ENCODE measurements at regions not wholly inside any gene's neighbourhood (a gene's known extent, or its start where the extent isn't known, plus 50 kb on each side); places are given as distances from the start of the nearest gene placed in this dataset.

GRCh38 chr16:59612094-59612493 lies 878.0 kb upstream of the GOT2 start:
- FAIRE-seq (no peak), DNase-seq (ENCODE audit: low read depth) (no peak)
- no peak for TF ChIP-seq CTCF (IDR thresholded peaks at IDR 0.05; ENCODE audit: insufficient read depth, low read length, severe bottlenecking)
- Histone ChIP-seq H3K36me3 (ENCODE audit: control insufficient read depth, insufficient read depth, low read length) (no peaks in the 10 kb centered on the region), H3K4me3 (ENCODE audit: low read depth, low read length) (no peak overlapping the region), H3K27me3 (ENCODE audit: control insufficient read depth, insufficient read depth, low read length) (no peaks in the 10 kb centered on the region)

GRCh38 chr16:59611556-59611955 lies 877.4 kb upstream of the GOT2 start:
- Histone ChIP-seq H3K4me3 (ENCODE audit: low read depth, low read length) (no peak overlapping the region), H3K27me3 (ENCODE audit: control insufficient read depth, insufficient read depth, low read length) (no peaks in the 10 kb centered on the region), H3K36me3 (ENCODE audit: control insufficient read depth, insufficient read depth, low read length) (no peaks in the 10 kb centered on the region)
- FAIRE-seq (no peak), DNase-seq (ENCODE audit: low read depth) (no peak)
- no peak for TF ChIP-seq CTCF (IDR thresholded peaks at IDR 0.05; ENCODE audit: insufficient read depth, low read length, severe bottlenecking)

- H3K36me3 ChIP-seq (ENCODE audit: control insufficient read depth, insufficient read depth, low read length), result no peaks in the 10 kb centered on the region
- no peak for TF ChIP-seq CTCF (IDR thresholded peaks at IDR 0.05; ENCODE audit: insufficient read depth, low read length, severe bottlenecking)
- FAIRE-seq (no peak), DNase-seq (ENCODE audit: low read depth) (no peak)
- H3K27me3 ChIP-seq (ENCODE audit: control insufficient read depth, insufficient read depth, low read length), result no peaks in the 10 kb centered on the region
- H3K4me3 ChIP-seq (ENCODE audit: low read depth, low read length), result no peak overlapping the region
These were observed 871.6 kb upstream of the GOT2 start for GRCh38 chr16:59605706-59606105.

- FAIRE-seq, result no peak
These were observed 870.2 kb upstream of the GOT2 start for GRCh38 chr16:59604354-59604753.

GRCh38 chr16:59601452-59601851 lies 867.3 kb upstream of the GOT2 start:
- H3K27me3 ChIP-seq (ENCODE audit: control insufficient read depth, insufficient read depth, low read length), result no peaks in the 10 kb centered on the region
- FAIRE-seq, result no peak
- H3K36me3 ChIP-seq (ENCODE audit: control insufficient read depth, insufficient read depth, low read length), result no peaks in the 10 kb centered on the region
- no peak overlapping the region for H3K4me3 ChIP-seq (ENCODE audit: low read depth, low read length)
- TF ChIP-seq CTCF (IDR thresholded peaks at IDR 0.05; ENCODE audit: insufficient read depth, low read length, severe bottlenecking), result no peak
- no peak for DNase-seq (ENCODE audit: low read depth)

More at GRCh38 chr16:59604354-59604753, 870.2 kb upstream of the GOT2 start:
- Histone ChIP-seq H3K27me3 (ENCODE audit: control insufficient read depth, insufficient read depth, low read length) (no peaks in the 10 kb centered on the region), H3K4me3 (ENCODE audit: low read depth, low read length) (no peak overlapping the region), H3K36me3 (ENCODE audit: control insufficient read depth, insufficient read depth, low read length) (no peaks in the 10 kb centered on the region)
- TF ChIP-seq CTCF (IDR thresholded peaks at IDR 0.05; ENCODE audit: insufficient read depth, low read length, severe bottlenecking), result no peak
- peak; percentile 2 for DNase-seq (ENCODE audit: low read depth)

- no peaks in the 10 kb centered on the region for H3K27me3 ChIP-seq (ENCODE audit: control insufficient read depth, insufficient read depth, low read length)
- FAIRE-seq, result no peak
These were observed 863.2 kb upstream of the GOT2 start for GRCh38 chr16:59597269-59597668.

More at GRCh38 chr16:59597269-59597668, 863.2 kb upstream of the GOT2 start:
- DNase-seq (ENCODE audit: low read depth), result no peak
- TF ChIP-seq CTCF (IDR thresholded peaks at IDR 0.05; ENCODE audit: insufficient read depth, low read length, severe bottlenecking), result no peak
- Histone ChIP-seq H3K36me3 (ENCODE audit: control insufficient read depth, insufficient read depth, low read length) (no peaks in the 10 kb centered on the region), H3K4me3 (ENCODE audit: low read depth, low read length) (no peak overlapping the region)

Data from bronchial epithelial cell (primary cell).